HG02885 (cell line): ENCODE measurements at regions not wholly inside any gene's neighbourhood (a gene's known extent, or its start where the extent isn't known, plus 50 kb on each side); places are given as distances from the start of the nearest gene placed in this dataset.
A peak's percentile ranks its signal among the peaks of the same experiment; 100 is the strongest.
"Not testable (repeated sequence)": the region's sequence is repeated elsewhere in the genome, so short reads cannot be mapped to it uniquely, and the experiment has no call there.

ENCODE experiments used
- ATAC-seq: cut with Tn5 transposase; IDR thresholded peaks from one replicate; pipeline ENCODE4 v1.9.1; 2021; ENCODE audit warnings: mild to moderate bottlenecking; ENCODE audit not compliant: unreplicated experiment, poor library complexity

GRCh38 chr12:66768293-66768692 lies 89.4 kb upstream of the GRIP1 start:
- no peak for ATAC-seq

GRCh38 chr12:66774929-66775328 lies 96.1 kb upstream of the GRIP1 start:
- no peak for ATAC-seq

- ATAC-seq = no peak
Measured at GRCh38 chr12:66775871-66776270, 97.0 kb upstream of the GRIP1 start.

GRCh38 chr12:66776974-66777373 lies 98.1 kb upstream of the GRIP1 start:
- ATAC-seq = peak; percentile 98

GRCh38 chr12:66779466-66779865 lies 100.6 kb upstream of the GRIP1 start:
- no peak for ATAC-seq

- no peak for ATAC-seq
Measured at GRCh38 chr12:66786531-66787308, 107.8 kb upstream of the GRIP1 start.

- ATAC-seq = no peak
Measured at GRCh38 chr12:66799551-66799950, 120.7 kb upstream of the GRIP1 start.

GRCh38 chr12:66800046-66800445 lies 121.2 kb upstream of the GRIP1 start:
- no peak for ATAC-seq

GRCh38 chr12:66803930-66804329 lies 125.1 kb upstream of the GRIP1 start:
- no peak for ATAC-seq

- no peak for ATAC-seq
Measured at GRCh38 chr12:66804563-66804974, 125.7 kb upstream of the GRIP1 start.

GRCh38 chr12:66808606-66809005 lies 129.7 kb upstream of the GRIP1 start:
- ATAC-seq = no peak

- ATAC-seq = no peak
Measured at GRCh38 chr12:66813137-66813892, 134.4 kb upstream of the GRIP1 start.

GRCh38 chr12:66819587-66819986 lies 140.7 kb upstream of the GRIP1 start:
- ATAC-seq = no peak

GRCh38 chr12:66822961-66823360 lies 144.1 kb upstream of the GRIP1 start:
- no peak for ATAC-seq

- ATAC-seq = no peak
Measured at GRCh38 chr12:66823857-66824570, 145.1 kb upstream of the GRIP1 start.

GRCh38 chr12:66825921-66826320 lies 147.0 kb upstream of the GRIP1 start:
- not testable (repeated sequence) for ATAC-seq

GRCh38 chr12:66829660-66830325 lies 150.9 kb upstream of the GRIP1 start:
- ATAC-seq = no peak

- ATAC-seq = no peak
Measured at GRCh38 chr12:66831495-66831894, 152.6 kb upstream of the GRIP1 start.

GRCh38 chr12:66832997-66833396 lies 154.1 kb upstream of the GRIP1 start:
- ATAC-seq = no peak

- ATAC-seq = no peak
Measured at GRCh38 chr12:66836623-66837310, 157.9 kb upstream of the GRIP1 start.
